GM19372 (cell line): ENCODE measurements at regions not wholly inside any gene's neighbourhood (a gene's known extent, or its start where the extent isn't known, plus 50 kb on each side); places are given as distances from the start of the nearest gene placed in this dataset.
"Not testable (repeated sequence)": the region's sequence is repeated elsewhere in the genome, so short reads cannot be mapped to it uniquely, and the experiment has no call there.

Experiments used
- ATAC-seq: cut with Tn5 transposase; IDR thresholded peaks from one replicate; pipeline ENCODE4 v1.9.1; 2021; ENCODE audit warnings: mild to moderate bottlenecking, low read depth, moderate library complexity; ENCODE audit not compliant: unreplicated experiment

DNA sequence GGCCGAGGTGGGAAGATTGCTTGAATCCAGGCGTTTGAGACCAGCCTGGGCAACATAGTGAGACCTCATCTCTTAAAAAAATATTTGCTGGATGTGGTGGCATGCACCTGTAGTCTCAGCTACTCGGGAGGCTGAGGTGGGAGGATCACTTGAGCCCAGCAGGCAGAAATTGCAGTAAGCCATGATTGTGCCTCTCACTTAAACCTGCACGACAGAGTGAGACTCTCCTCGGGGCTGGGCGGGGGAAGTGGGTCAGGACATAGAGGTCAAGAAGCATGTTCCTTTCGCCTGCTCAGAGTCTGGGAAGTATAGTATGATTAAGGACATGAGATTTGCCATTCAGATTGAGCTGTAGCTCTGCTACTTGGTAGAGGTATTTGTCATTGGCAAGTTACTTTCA lies 52.3 kb downstream of the SEPTIN7 start:
- not testable (repeated sequence) for ATAC-seq

DNA sequence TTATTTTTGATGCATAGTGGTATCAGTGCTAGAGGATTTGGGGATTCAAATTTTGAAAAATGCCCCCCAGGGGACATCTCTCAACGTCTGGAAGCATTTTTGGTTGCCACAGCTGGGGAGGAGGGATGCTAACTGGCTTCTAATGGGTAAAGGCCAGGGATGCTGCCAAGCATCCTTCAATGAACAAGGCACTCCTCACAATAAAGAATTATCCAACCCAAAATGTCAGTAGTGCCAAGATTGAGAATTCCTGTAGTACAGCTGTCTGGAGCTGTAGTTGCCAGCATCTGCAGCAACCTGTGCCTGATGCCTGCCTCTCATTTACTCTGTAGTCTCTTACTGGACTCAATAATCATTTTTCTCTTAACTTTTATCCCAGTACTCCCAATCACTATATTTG lies 53.5 kb downstream of the SEPTIN7 start:
- no peak for ATAC-seq

DNA sequence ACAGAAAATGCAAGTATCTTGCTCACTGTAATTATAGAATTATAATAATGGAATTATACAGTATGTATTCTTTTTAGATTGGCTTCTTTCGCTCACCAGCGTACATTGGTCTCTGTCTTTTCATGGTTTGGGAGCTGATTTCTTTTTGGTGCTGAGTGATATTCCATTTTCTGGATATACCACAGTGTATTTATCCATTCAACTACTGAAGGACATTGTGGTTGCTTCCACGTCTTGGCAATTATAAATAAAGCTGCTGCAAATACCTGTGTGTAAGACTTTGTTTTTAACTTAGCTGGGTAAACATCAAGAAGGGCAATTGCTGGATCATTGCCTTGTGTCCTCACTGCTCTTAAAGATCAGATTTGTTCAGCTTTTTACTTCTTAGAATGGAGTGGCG lies 55.3 kb downstream of the SEPTIN7 start:
- no peak for ATAC-seq

DNA sequence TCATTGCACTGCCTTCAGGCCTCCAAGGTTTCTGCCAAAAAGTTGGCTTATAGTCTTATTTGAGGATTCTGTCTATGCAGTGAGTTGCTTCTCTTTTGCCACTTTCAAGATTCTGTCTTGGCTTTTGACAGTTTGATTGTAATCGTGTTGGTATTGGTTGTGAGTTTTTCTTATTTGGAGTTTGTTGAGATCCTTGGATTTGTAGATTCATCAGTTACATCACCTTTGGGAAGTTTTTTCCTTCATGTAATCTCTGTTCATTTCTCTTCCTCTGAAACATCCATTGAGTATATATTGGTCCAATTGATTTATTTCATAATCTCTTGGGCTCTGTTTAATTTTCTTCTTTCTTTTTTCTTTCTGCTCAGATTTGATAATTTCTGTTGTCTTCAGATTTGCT lies 59.8 kb downstream of the SEPTIN7 start:
- ATAC-seq = no peak

DNA sequence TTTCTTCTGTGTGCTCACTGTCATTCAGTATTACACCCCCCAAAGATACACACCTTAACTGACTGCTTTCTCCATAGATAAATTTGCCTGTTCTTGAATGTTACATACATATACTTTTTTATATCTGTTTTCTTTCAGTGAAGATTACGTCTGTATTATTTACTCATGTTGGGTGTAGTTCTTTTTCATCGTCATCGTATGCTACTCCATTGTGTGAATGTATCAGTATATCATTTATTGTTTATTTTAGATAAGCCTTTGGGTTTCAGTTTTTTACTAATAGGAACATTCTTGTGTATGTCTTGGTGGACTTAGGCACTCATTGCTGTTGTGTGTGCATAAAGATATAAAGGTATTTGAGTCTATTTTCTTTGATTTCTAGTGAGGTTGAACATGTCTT lies 64.4 kb downstream of the SEPTIN7 start:
- ATAC-seq = no peak

DNA sequence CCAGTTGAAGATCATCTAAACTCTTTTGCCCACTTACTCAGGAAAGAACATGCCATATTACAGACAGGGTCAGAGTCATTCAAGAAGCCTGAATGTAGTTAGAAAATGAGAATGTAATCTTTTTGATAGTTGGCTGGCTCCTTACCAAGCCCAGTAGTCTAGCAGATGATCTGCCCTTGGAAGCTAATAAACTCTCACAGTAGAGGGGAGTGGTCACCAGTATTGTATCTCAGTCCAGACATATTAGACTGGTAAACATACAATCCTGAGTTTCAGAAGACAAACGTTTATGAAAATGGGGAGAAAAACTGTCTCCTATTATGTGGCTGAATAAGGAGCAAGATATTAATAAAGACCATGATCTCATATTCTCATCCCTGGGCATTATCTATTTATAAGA lies 65.3 kb downstream of the SEPTIN7 start:
- ATAC-seq = no peak

DNA sequence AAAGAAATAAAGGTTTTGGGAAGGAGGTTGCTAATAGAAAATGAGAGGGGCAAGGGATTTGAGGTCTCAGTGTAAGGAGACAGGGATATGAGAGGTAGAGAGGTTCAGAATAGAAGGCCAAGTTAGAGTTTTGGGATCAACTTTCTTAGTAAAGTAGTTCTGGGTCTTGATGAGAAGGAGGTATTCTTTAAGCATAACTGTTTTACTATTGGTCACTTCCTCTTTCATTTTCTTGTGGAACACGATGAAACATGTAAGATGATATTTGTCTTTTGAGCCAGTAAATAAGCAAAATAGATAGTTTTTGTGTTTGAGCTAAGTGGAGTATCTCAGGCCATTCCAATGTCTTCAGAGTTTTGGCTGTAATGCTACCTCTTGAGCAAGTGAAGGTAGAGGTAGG lies 68.3 kb downstream of the SEPTIN7 start:
- not testable (repeated sequence) for ATAC-seq

DNA sequence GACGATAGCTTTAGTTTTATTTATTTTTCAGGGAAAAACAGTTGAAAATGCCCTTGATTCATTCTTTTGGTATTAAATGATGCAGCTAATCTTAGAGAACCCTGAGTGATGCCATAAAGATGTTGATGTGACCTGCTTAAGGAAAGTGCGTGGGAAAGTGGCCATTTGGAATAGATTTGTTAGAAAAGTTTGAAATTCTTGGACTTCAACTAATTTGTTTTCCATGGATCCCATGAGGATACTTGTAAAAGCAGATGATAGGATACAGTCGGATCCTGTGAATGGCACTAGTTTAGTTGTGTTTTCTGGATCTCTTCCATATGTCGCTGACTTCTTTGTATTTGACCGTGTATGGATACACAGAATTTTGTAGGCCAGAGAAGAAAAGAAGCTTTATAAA lies 69.0 kb downstream of the SEPTIN7 start:
- ATAC-seq = no peak

DNA sequence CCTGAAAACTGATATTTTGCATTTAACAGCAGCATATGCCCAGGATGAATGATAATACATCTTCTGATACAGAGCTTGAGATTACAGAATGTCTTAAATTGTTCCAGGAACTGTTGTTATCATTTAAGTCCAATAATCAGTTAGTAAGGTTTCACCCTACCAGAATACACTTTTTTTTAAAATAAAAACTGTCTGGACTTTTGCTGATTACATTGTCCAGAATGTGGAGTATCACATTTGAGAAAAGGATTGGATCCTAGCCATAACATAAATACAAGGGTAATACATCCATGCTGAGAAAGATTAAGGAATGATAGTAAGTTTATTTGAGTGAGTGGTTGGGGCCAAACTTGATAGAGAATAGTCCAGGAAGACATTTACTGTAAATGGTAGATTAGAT lies 71.0 kb downstream of the SEPTIN7 start:
- ATAC-seq = no peak

DNA sequence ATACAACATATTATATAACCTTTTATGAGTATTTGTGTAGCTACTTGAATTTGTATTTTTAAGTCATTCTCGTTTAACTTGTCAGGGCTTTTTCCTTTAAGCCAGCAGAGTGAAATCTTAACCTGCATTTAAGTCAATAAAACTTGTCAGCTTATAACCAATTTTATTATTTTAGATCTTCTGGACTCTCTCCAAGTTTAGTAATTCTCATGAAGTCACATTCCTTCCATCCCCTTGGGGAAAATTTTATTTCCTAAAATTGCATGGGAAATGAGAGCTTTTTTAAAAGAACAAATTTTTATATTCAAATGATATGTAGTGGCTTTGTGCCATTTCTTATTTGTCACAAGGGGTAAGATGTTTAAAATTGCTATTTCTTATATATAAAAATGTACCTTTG lies 74.0 kb downstream of the SEPTIN7 start:
- ATAC-seq = no peak

DNA sequence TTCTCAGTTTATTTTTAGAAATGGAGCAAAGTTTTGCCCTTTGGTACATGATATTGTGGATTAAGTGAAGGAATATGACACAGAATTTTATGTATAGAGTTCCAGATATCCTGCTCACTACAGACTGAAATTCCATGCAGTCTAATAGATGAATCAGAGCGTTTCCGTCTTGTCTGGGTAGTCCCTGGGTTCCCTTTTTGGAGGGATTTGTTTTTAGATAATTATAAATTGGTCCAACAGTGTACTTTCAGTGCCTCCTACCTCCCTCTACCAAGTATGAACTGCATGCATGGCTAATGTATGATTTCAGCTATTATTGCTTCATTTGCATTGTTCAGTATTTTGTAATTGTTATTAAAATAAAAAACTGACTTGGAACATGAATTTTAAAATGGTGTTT lies 74.4 kb downstream of the SEPTIN7 start:
- no peak for ATAC-seq

DNA sequence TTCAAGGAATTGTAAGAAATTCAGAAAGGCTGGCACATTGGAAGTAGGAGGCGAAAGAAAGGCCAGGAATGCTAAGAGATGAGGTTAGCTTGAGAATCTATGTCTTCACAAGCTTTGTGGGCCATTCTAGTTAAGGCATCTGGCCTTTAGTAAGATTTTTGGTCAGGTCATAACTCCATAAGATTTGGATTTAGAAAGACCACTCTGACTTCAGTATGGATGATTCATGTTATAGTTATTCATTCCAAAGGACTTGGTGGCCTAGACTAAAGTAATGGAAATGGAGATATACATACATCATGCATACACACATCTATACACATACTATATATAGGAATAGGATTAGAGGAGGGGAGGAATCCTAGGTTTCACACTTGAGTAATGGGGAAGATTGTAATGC lies 77.5 kb downstream of the SEPTIN7 start:
- no peak for ATAC-seq

DNA sequence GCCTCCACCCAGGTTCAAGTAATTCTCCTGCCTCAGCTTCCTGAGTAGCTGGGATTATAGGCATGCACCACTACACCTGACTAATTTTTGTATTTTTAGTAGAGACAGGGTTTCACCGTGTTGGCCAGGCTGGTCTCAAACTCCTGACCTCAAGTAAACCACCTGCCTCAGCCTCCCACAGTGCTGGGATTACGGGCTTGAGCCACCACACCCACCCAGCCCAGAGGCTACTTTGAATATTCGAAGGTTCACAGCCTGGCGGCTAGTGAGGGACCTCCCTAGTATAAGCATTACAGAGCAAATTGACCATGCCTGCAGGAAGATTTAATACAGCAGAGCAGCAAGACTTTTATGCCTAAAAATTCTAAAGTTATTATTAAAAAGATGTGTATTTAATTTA lies 86.6 kb downstream of the SEPTIN7 start:
- not testable (repeated sequence) for ATAC-seq

DNA sequence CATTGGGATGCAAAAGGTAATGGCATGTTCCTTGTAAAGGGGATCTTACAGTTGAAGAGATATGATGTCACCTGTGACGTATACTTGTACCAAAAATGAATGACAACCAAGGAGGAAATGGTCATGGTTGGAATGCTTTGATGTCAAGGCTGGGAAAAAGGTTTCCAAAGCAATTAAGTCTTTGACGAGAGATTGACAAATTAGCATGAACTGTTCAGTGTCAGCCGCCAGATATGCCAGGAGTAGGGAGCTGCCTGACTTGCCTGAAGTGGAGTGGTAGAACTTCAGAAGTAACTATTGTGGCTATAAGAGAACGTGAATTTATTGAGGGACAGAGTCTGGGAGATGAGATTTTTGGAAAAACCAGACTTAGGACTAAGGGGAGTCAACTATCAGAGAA lies 88.1 kb downstream of the SEPTIN7 start:
- ATAC-seq = no peak

DNA sequence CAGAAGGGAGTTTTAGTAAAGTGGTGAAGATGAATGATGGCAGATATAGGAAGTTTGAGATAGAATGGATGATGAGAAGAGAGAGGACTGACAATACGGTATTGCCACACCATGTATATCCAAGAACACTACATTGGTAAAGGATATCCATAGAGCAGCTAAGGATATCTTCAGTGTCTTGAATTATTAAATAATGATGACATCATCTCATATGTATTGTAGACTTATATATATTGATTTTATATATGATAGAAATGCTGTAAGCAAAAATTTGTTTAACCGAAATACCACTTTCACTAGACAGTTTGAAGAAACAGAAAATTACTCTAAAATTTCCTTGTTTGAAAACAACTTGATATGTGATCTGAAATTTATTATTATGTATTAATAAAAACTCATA lies 89.0 kb downstream of the SEPTIN7 start:
- no peak for ATAC-seq

DNA sequence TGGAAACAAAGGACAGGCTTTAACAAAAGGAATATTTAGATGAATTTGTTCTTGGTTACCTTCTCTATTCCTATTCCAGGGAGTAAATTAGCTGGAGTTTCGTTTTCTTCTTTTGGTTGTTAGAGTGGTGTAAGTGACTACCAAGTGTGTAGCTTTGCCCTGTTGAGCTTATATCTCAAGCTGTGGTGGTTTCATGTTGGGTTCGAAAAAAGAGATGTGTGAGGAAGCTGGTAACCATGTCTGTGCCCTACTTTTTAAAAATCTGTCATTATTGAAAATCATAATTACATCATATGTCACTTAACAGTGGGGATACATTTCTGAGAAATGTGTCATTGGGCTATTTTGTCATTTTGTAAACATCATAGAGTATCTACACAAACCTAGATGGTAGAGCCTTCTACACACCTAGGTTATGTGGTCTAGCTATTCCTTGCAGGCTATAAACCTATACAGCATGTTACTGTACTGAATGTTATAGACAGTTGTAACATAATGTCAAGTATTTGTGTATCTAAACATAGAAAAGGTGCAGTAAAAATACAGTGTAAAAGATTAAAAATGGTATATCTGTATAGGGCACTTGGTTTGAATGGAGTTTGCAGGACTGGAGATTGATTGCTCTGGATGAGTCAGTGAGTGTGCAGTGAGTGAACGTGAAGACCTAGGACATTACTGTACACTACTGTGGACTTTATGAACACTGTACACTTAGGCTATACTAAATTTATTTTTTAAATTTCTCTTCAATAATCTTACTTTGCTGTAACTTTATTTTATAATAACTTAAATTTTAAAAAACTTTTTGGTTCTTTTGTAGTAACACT lies 90.4 kb downstream of the SEPTIN7 start:
- ATAC-seq = no peak

DNA sequence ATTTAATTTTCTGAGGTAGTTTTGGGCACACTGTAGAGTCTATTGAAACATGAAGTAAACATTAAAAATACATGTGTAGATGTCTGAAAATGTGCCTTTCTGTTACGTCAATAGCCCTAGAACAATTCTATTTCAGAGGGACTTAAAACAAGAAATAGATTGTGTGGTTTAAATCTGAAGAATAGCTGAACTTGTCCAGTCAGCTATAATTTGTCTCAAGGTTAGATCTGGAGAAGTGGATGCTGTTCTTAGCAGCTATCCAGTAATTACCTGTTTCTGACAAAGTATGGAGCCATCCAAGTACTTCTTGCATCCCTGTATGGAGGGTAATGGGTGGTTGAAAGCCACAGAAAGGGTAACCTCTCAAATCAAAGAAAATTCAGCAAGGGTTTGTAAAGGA lies 92.8 kb downstream of the SEPTIN7 start:
- no peak for ATAC-seq

DNA sequence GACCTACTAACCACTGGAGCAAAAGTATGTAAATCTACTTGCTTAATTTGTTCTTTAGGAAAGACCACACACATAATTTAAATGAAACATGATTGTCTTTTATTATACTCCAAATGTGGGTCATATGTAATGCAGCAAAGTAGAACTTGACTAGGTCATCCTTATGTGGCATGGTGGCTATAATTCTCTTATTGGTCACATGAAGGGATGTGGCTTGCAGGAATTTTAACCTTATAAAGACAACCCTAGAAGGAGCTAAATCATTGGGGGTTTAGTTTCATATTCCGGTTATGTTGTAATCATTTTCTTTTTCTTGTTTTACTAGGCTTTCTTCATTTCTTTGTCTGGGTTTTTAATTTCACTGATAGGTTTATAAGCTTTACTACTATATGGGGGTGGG lies 93.9 kb downstream of the SEPTIN7 start:
- ATAC-seq = no peak

DNA sequence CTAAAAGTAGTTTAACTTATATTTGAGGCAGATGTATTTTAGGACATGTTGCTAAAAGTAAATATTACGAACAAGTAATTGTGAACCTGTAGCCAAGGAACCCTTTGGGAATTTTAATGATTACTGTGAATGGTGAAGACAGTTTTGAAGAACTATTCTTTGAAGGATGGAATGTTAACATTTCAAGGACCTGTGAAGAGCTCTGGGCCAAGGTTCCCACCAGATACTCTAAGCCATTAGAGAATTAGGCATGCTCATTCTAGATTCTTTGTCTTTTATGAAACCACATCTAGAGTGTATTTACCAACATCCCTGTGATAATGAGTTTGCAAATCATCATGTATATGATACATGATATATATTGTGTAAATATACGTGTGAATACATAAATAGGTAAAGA lies 99.8 kb downstream of the SEPTIN7 start:
- no peak for ATAC-seq

DNA sequence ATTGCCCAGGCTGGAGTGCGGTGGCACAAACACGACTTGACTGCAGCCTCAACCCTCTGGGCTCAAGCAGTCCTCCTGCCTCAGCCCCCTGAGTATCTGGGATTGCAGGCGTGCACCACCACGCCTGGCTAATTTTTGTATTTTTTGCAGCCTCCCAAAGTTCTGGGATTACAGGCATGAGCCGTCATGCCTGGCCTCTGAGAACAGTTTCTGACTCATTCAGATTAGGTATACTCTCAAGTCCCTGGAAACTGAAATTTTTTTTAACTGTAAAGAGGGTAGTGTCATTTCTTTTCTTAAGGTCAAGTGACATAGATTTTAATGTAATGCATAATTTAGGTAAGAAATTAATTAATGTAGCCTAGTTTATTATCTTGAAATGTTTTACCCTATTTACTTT lies 104.7 kb downstream of the SEPTIN7 start:
- ATAC-seq = no peak

DNA sequence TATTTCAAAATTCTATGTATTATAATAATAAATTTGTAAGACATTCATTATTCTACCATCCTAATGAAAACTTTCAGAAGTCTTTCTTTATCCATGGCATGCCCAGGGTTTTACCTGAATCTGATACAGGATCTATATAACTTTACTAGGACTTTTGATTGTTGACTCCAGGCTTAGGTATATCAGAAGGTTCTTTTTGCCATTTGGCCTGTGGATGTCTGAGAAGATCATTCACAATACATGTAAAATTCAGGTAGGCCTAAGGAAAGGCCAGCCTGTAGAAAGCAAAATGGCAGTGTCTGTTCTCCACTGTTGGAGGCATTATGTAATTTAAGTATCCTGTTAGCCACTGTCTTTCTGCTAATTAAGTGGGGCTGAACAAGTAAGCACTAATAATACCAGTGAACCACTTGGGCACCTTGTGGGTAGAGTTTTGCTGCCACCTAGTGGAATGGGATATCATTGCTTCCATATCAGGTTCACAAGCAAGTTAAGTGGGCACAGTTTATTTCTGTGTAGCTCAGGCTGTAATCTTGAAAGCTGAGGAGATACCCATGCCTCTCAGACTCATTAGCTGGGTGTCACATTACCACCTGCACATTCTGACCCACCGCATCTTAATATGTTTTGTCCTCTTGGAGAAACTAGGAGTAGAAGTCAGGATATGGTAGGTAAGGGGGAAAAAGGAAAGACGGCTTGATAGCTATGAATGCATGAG lies 105.5 kb downstream of the SEPTIN7 start:
- ATAC-seq = peak; percentile 79
